OCI-M2 (cell line): ENCODE measurements at regions not wholly inside any gene's neighbourhood (a gene's known extent, or its start where the extent isn't known, plus 50 kb on each side); places are given as distances from the start of the nearest gene placed in this dataset.
"Not testable (repeated sequence)": the region's sequence is repeated elsewhere in the genome, so short reads cannot be mapped to it uniquely, and the experiment has no call there.

Experiments used
- DNase-seq: peaks from one replicate; lab custom pipeline; 2025; ENCODE audit not compliant: unreplicated experiment; lab: John Stamatoyannopoulos, UW

GRCh38 chr13:86409466-86410241 is 610.4 kb upstream of the SLITRK6 start:
- DNase-seq: no peak

GRCh38 chr13:86425170-86425815 is 626.1 kb upstream of the SLITRK6 start:
- no peak for DNase-seq

GRCh38 chr13:86426437-86426836 is 627.2 kb upstream of the SLITRK6 start:
- DNase-seq: no peak

GRCh38 chr13:86429756-86430155 is 630.5 kb upstream of the SLITRK6 start:
- no peak for DNase-seq

GRCh38 chr13:86438034-86438433 is 638.8 kb upstream of the SLITRK6 start:
- DNase-seq: no peak

GRCh38 chr13:86445206-86445605 is 646.0 kb upstream of the SLITRK6 start:
- DNase-seq: no peak

- DNase-seq: no peak
Observed at GRCh38 chr13:86445672-86446071, 646.5 kb upstream of the SLITRK6 start.

- no peak for DNase-seq
Observed at GRCh38 chr13:86446311-86446710, 647.1 kb upstream of the SLITRK6 start.

GRCh38 chr13:86447479-86447878 is 648.3 kb upstream of the SLITRK6 start:
- DNase-seq: no peak

GRCh38 chr13:86462011-86462410 is 662.8 kb upstream of the SLITRK6 start:
- DNase-seq: no peak

- DNase-seq: no peak
Observed at GRCh38 chr13:86464193-86464592, 665.0 kb upstream of the SLITRK6 start.

- no peak for DNase-seq
Observed at GRCh38 chr13:86474971-86475370, 675.8 kb upstream of the SLITRK6 start.

- DNase-seq: no peak
Observed at GRCh38 chr13:86476656-86477055, 677.4 kb upstream of the SLITRK6 start.

GRCh38 chr13:86486582-86486981 is 687.4 kb upstream of the SLITRK6 start:
- DNase-seq: no peak

- no peak for DNase-seq
Observed at GRCh38 chr13:86491121-86491520, 691.9 kb upstream of the SLITRK6 start.

GRCh38 chr13:86501931-86502330 is 702.7 kb upstream of the SLITRK6 start:
- not testable (repeated sequence) for DNase-seq

- no peak for DNase-seq
Observed at GRCh38 chr13:86510792-86511191, 711.6 kb upstream of the SLITRK6 start.

GRCh38 chr13:86541461-86541860 is 742.2 kb upstream of the SLITRK6 start:
- DNase-seq: no peak

GRCh38 chr13:86554066-86554465 is 754.8 kb upstream of the SLITRK6 start:
- no peak for DNase-seq

GRCh38 chr13:86559901-86560300 is 760.7 kb upstream of the SLITRK6 start:
- no peak for DNase-seq

GRCh38 chr13:86562866-86563265 is 763.6 kb upstream of the SLITRK6 start:
- DNase-seq: no peak

GRCh38 chr13:86563308-86563707 is 764.1 kb upstream of the SLITRK6 start:
- no peak for DNase-seq

GRCh38 chr13:86567119-86567518 is 767.9 kb upstream of the SLITRK6 start:
- DNase-seq: no peak
